Liver (tissue), 8 donors: ENCODE measurements at regions not wholly inside any gene's neighbourhood (a gene's known extent, or its start where the extent isn't known, plus 50 kb on each side); places are given as distances from the start of the nearest gene placed in this dataset.

Experiments
- DNase-seq: peaks from one replicate; pipeline ENCODE4 v3.0.0-alpha.2; 2017; ENCODE audit warnings: low spot score
- H3K27ac ChIP-seq, 2 donors: one replicate each; pipeline ENCODE4 v1.7.0; 2013; ENCODE audit warnings: inconsistent platforms in 2 of 2, low read length in 2 of 2, control low read depth in 1 of 2, low read depth in 1 of 2, mild to moderate bottlenecking in 1 of 2
- H3K27me3 ChIP-seq, 4 donors: one replicate each; pipeline versions ENCODE4 v1.6.1 to v1.7.0; 2013; ENCODE audit warnings: low read length in 3 of 4, inconsistent platforms in 1 of 4, mild to moderate bottlenecking in 1 of 4, moderate library complexity in 1 of 4; ENCODE audit not compliant: control insufficient read depth in 4 of 4, insufficient read depth in 4 of 4
- H3K36me3 ChIP-seq, 4 donors: one replicate each; pipeline versions ENCODE4 v1.6.1 to v1.7.0; 2013; ENCODE audit warnings: low read length in 3 of 4, mild to moderate bottlenecking in 3 of 4, low read depth in 1 of 4, moderate library complexity in 1 of 4; ENCODE audit not compliant: control insufficient read depth in 4 of 4, insufficient read depth in 3 of 4
- H3K4me1 ChIP-seq, 4 donors: one replicate each; pipeline versions ENCODE4 v1.6.1 to v1.7.0; 2013; ENCODE audit warnings: low read length in 3 of 4, mild to moderate bottlenecking in 3 of 4, moderate library complexity in 1 of 4; ENCODE audit not compliant: control insufficient read depth in 4 of 4, insufficient read depth in 4 of 4
- H3K4me3 ChIP-seq, 3 donors: one replicate each; pipeline versions ENCODE4 v1.6.1 to v1.7.0; 2013; ENCODE audit warnings: low read length in 3 of 3, control low read depth in 1 of 3, low read depth in 1 of 3, mild to moderate bottlenecking in 1 of 3
- H3K9ac ChIP-seq, 2 donors: one replicate each; pipeline ENCODE4 v1.7.0; 2013; ENCODE audit warnings: low read length in 2 of 2, mild to moderate bottlenecking in 2 of 2, moderate library complexity in 2 of 2, control low read depth in 1 of 2, low read depth in 1 of 2
- H3K9me3 ChIP-seq, 4 donors: one replicate each; pipeline versions ENCODE4 v1.6.1 to v1.7.0; 2013; ENCODE audit warnings: low read length in 3 of 4; ENCODE audit not compliant: control insufficient read depth in 4 of 4
- CTCF ChIP-seq: fragments of 150-350 bp; IDR thresholded peaks from 2 replicates; pipeline ENCODE4 v1.5.1; 2017; ENCODE audit warnings: improper control_type of control experiment, low read depth, low read length; ENCODE audit not compliant: missing input control
- EGR1 ChIP-seq, 2 donors: IDR thresholded peaks; 2 replicates each; pipeline ENCODE4 v1.6.1; 2016 to 2018; ENCODE audit warnings: antibody characterized with exemption in 2 of 2, low read depth in 2 of 2
- FOXA1 ChIP-seq: IDR thresholded peaks from 2 replicates; pipeline ENCODE4 v1.6.1; 2016; ENCODE audit warnings: antibody characterized with exemption
- FOXA2 ChIP-seq: IDR thresholded peaks from 2 replicates; pipeline ENCODE4 v1.6.1; 2016; ENCODE audit warnings: antibody characterized with exemption
- GABPA ChIP-seq, 2 donors: IDR thresholded peaks in 1 of 2; conservative IDR thresholded peaks in 1 of 2; 2 replicates each; pipeline ENCODE4 v1.6.1; 2016; ENCODE audit warnings: antibody characterized with exemption in 2 of 2, mild to moderate bottlenecking in 1 of 2, moderate library complexity in 1 of 2
- HNF4A ChIP-seq, 2 donors: conservative IDR thresholded peaks; 2 replicates each; pipeline ENCODE4 v1.6.1; 2016; ENCODE audit warnings: antibody characterized with exemption in 2 of 2, mild to moderate bottlenecking in 2 of 2
- HNF4G ChIP-seq: IDR thresholded peaks from 2 replicates; pipeline ENCODE4 v1.6.1; 2016; ENCODE audit warnings: antibody characterized with exemption
- JUND ChIP-seq, 2 donors: IDR thresholded peaks; 2 replicates each; pipeline ENCODE4 v1.6.1; 2016; ENCODE audit warnings: antibody characterized with exemption in 2 of 2
- NR2F2 ChIP-seq: IDR thresholded peaks from 2 replicates; pipeline ENCODE4 v1.6.1; 2016; ENCODE audit warnings: antibody characterized with exemption
- RAD21 ChIP-seq, 2 donors: IDR thresholded peaks; 2 replicates each; pipeline ENCODE4 v1.6.1; 2016; ENCODE audit warnings: antibody characterized with exemption in 2 of 2, mild to moderate bottlenecking in 2 of 2
- RXRA ChIP-seq, 2 donors: IDR thresholded peaks; 2 replicates each; pipeline ENCODE4 v1.6.1; 2017 to 2018; ENCODE audit warnings: antibody characterized with exemption in 2 of 2, mild to moderate bottlenecking in 1 of 2
- SP1 ChIP-seq: IDR thresholded peaks from 2 replicates; pipeline ENCODE4 v1.6.1; 2018; ENCODE audit warnings: antibody characterized with exemption, mild to moderate bottlenecking
- TAF1 ChIP-seq: conservative IDR thresholded peaks from 2 replicates; pipeline ENCODE4 v1.6.1; 2016; ENCODE audit warnings: antibody characterized with exemption, mild to moderate bottlenecking
- YY1 ChIP-seq: IDR thresholded peaks from 2 replicates; pipeline ENCODE4 v1.6.1; 2016; ENCODE audit warnings: antibody characterized with exemption, mild to moderate bottlenecking
- WGBS: extraction: QIAGEN DNeasy Blood & Tissue Kit; methylation state at CpG from one replicate; pipeline ENCODE4 v1.1.7; 2013; 5-methylcytosine and 5-hydroxymethylcytosine counted together
- TF ChIP-seq, protein P1 (sequence below): IDR thresholded peaks from 2 replicates; pipeline ENCODE4 v1.6.1; 2016; ENCODE audit warnings: antibody characterized with exemption, mild to moderate bottlenecking
- TF ChIP-seq, protein P2 (sequence below): IDR thresholded peaks from 2 replicates; pipeline ENCODE4 v1.6.1; 2016; ENCODE audit warnings: antibody characterized with exemption
- TF ChIP-seq, protein P3 (sequence below): IDR thresholded peaks from 2 replicates; pipeline ENCODE4 v1.6.1; 2016; ENCODE audit warnings: antibody characterized with exemption
- TF ChIP-seq, protein P4 (sequence below): IDR thresholded peaks from 2 replicates; pipeline ENCODE4 v1.6.1; 2016; ENCODE audit warnings: antibody characterized with exemption
- donor health status: healthy.
- donor health status: healthy.
- donor health status: healthy.
- donor health status: healthy.
- donor health status: healthy.

GRCh38 chr10:78300526-78300925, 266.9 kb downstream of the RPS24 start:
- no peak overlapping the region for H3K27ac ChIP-seq
- H3K4me1 ChIP-seq: peaks cover 0 to 14% (median 10%) of the 10 kb centered on the region in 4 donors
- DNase-seq: no peak
- no peak overlapping the region for H3K4me3 ChIP-seq
- 97% methylated on average over 2 of the region's 2 CpGs for WGBS
- H3K9me3 ChIP-seq: no peaks in the 10 kb centered on the region
- no peaks in the 10 kb centered on the region for H3K27me3 ChIP-seq
- no peaks in the 10 kb centered on the region for H3K36me3 ChIP-seq
- TF ChIP-seq RAD21 (IDR thresholded peaks at IDR 0.05) (no peak), GABPA (IDR thresholded peaks at IDR 0.05 in 1 of 2, conservative IDR thresholded peaks at IDR 0.05 in 1 of 2) (no peak), NR2F2 (no peak), FOXA2 (no peak), TAF1 (no peak), HNF4A (conservative IDR thresholded peaks at IDR 0.05) (no peak), HNF4G (no peak), SP1 (no peak), RXRA (IDR thresholded peaks at IDR 0.05) (no peak), EGR1 (IDR thresholded peaks at IDR 0.05; ENCODE audit: low read depth in 2 of 2) (no peak), FOXA1 (no peak), YY1 (no peak), JUND (IDR thresholded peaks at IDR 0.05) (no peak), CTCF (no peak)
- TF ChIP-seq, protein P1, sequence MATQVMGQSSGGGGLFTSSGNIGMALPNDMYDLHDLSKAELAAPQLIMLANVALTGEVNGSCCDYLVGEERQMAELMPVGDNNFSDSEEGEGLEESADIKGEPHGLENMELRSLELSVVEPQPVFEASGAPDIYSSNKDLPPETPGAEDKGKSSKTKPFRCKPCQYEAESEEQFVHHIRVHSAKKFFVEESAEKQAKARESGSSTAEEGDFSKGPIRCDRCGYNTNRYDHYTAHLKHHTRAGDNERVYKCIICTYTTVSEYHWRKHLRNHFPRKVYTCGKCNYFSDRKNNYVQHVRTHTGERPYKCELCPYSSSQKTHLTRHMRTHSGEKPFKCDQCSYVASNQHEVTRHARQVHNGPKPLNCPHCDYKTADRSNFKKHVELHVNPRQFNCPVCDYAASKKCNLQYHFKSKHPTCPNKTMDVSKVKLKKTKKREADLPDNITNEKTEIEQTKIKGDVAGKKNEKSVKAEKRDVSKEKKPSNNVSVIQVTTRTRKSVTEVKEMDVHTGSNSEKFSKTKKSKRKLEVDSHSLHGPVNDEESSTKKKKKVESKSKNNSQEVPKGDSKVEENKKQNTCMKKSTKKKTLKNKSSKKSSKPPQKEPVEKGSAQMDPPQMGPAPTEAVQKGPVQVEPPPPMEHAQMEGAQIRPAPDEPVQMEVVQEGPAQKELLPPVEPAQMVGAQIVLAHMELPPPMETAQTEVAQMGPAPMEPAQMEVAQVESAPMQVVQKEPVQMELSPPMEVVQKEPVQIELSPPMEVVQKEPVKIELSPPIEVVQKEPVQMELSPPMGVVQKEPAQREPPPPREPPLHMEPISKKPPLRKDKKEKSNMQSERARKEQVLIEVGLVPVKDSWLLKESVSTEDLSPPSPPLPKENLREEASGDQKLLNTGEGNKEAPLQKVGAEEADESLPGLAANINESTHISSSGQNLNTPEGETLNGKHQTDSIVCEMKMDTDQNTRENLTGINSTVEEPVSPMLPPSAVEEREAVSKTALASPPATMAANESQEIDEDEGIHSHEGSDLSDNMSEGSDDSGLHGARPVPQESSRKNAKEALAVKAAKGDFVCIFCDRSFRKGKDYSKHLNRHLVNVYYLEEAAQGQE: no peak
- TF ChIP-seq, protein P2, sequence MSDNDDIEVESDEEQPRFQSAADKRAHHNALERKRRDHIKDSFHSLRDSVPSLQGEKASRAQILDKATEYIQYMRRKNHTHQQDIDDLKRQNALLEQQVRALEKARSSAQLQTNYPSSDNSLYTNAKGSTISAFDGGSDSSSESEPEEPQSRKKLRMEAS: no peak
- TF ChIP-seq, protein P3, sequence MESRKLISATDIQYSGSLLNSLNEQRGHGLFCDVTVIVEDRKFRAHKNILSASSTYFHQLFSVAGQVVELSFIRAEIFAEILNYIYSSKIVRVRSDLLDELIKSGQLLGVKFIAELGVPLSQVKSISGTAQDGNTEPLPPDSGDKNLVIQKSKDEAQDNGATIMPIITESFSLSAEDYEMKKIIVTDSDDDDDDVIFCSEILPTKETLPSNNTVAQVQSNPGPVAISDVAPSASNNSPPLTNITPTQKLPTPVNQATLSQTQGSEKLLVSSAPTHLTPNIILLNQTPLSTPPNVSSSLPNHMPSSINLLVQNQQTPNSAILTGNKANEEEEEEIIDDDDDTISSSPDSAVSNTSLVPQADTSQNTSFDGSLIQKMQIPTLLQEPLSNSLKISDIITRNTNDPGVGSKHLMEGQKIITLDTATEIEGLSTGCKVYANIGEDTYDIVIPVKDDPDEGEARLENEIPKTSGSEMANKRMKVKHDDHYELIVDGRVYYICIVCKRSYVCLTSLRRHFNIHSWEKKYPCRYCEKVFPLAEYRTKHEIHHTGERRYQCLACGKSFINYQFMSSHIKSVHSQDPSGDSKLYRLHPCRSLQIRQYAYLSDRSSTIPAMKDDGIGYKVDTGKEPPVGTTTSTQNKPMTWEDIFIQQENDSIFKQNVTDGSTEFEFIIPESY: no peak
- TF ChIP-seq, protein P4, sequence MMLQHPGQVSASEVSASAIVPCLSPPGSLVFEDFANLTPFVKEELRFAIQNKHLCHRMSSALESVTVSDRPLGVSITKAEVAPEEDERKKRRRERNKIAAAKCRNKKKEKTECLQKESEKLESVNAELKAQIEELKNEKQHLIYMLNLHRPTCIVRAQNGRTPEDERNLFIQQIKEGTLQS: no peak
- no peak overlapping the region for H3K9ac ChIP-seq
